ENCODE measurements at regions not wholly inside any gene's neighbourhood (a gene's known extent, or its start where the extent isn't known, plus 50 kb on each side); places are given as distances from the start of the nearest gene placed in this dataset.

DNA sequence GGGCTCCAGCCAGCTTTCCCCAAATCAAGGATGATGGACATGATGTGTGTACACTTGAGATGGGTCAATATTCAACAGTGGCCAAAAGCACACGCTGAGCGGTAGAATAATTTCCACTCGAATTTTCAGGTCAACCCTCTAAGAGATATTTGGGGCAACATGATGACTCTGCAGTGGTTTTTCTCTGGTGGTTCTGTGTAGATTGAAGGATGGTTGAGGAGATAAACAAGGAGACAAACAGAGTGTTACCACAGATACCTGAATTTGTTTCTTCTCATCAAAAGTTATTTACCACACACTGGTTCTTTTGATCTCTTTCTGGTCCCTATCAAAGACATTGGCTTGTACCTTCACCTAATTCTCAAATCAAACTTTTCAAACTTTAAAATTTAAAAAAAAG is 242.0 kb downstream of the ETS1 start:
- no peak overlapping the region for H3K27ac ChIP-seq (ENCODE audit: low read depth, low read length)
- no peaks in the 10 kb centered on the region for H3K27me3 ChIP-seq (ENCODE audit: control insufficient read depth, low read length)
- no peaks in the 10 kb centered on the region for H3K36me3 ChIP-seq (ENCODE audit: control insufficient read depth, low read length)
- H3K79me2 ChIP-seq (ENCODE audit: control insufficient read depth, low read length): no peaks in the 10 kb centered on the region
- no peak for TF ChIP-seq CTCF (IDR thresholded peaks at IDR 0.05; ENCODE audit: low read depth, low read length, poor library complexity, severe bottlenecking)
- no peak for TF ChIP-seq EZH2phosphoT487 (IDR thresholded peaks at IDR 0.05; ENCODE audit: borderline replicate concordance, low read length)
- no peaks in the 10 kb centered on the region for H3F3A ChIP-seq (ENCODE audit: control insufficient read depth, insufficient read depth)
- H3K4me1 ChIP-seq (ENCODE audit: control insufficient read depth, low read length): peaks cover 13% of the 10 kb centered on the region
- H3K4me2 ChIP-seq (ENCODE audit: low read length): no peak overlapping the region
- H3K9me2 ChIP-seq (replicated peaks; ENCODE audit: control insufficient read depth, low read length): no peaks in the 10 kb centered on the region
- no peak overlapping the region for H3K4me3 ChIP-seq (ENCODE audit: low read length)
- H3K9me3 ChIP-seq (ENCODE audit: control insufficient read depth, insufficient read depth, low read length): no peaks in the 10 kb centered on the region
- no peaks in the 10 kb centered on the region for H4K20me1 ChIP-seq (ENCODE audit: control insufficient read depth, insufficient read depth, low read depth, low read length)

DNA sequence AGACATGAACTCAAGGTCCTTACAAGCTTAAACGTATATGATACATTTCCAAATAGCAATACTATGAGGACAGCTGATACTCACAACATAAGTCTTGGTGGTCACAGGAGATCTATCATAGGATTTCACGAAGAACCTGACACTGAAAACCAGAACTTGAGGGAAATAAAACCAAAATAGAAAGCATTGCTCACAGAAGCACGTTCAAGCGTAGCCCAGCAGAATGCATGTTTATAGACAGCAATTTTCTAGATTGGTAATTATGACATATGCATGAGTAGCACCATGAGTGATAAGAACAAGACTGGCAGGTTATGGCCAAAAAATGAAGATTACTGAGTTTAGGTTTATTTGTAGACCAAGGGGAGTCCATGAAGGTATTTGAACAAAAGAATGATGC is 243.5 kb downstream of the ETS1 start:
- Histone ChIP-seq H3K27me3 (ENCODE audit: control insufficient read depth, low read length) (no peaks in the 10 kb centered on the region), H3K9me2 (replicated peaks; ENCODE audit: control insufficient read depth, low read length) (no peaks in the 10 kb centered on the region), H3F3A (ENCODE audit: control insufficient read depth, insufficient read depth) (no peaks in the 10 kb centered on the region), H4K20me1 (ENCODE audit: control insufficient read depth, insufficient read depth, low read depth, low read length) (no peaks in the 10 kb centered on the region), H3K4me2 (ENCODE audit: low read length) (no peak overlapping the region), H3K27ac (ENCODE audit: low read depth, low read length) (no peak overlapping the region), H3K79me2 (ENCODE audit: control insufficient read depth, low read length) (no peaks in the 10 kb centered on the region), H3K4me3 (ENCODE audit: low read length) (no peak overlapping the region), H3K36me3 (ENCODE audit: control insufficient read depth, low read length) (no peaks in the 10 kb centered on the region), H3K9me3 (ENCODE audit: control insufficient read depth, insufficient read depth, low read length) (no peaks in the 10 kb centered on the region), H3K4me1 (ENCODE audit: control insufficient read depth, low read length) (peaks cover 8% of the 10 kb centered on the region)
- TF ChIP-seq EZH2phosphoT487 (IDR thresholded peaks at IDR 0.05; ENCODE audit: borderline replicate concordance, low read length): no peak
- no peak for TF ChIP-seq CTCF (IDR thresholded peaks at IDR 0.05; ENCODE audit: low read depth, low read length, poor library complexity, severe bottlenecking)

DNA sequence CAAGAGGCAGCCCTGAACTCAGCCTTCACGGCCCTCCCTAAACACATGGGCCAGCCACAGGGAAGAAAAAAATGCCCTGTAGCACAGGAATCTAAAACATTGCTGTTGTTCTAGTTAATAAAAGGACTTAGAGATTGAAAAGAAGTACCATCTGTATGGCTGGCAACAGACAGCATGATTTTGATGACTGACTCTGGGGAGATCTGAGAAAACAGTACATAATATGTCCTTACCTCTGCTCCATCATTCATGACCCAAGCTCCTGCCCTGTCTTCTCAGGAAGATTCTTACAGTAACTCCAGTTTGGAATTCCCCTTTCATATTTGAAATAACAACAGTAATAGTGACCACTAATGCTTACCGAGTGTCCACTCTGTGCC is 244.2 kb downstream of the ETS1 start:
- H3F3A ChIP-seq (ENCODE audit: control insufficient read depth, insufficient read depth): no peaks in the 10 kb centered on the region
- no peaks in the 10 kb centered on the region for H3K9me2 ChIP-seq (replicated peaks; ENCODE audit: control insufficient read depth, low read length)
- H3K9me3 ChIP-seq (ENCODE audit: control insufficient read depth, insufficient read depth, low read length): no peaks in the 10 kb centered on the region
- H3K36me3 ChIP-seq (ENCODE audit: control insufficient read depth, low read length): no peaks in the 10 kb centered on the region
- H4K20me1 ChIP-seq (ENCODE audit: control insufficient read depth, insufficient read depth, low read depth, low read length): no peaks in the 10 kb centered on the region
- TF ChIP-seq CTCF (IDR thresholded peaks at IDR 0.05; ENCODE audit: low read depth, low read length, poor library complexity, severe bottlenecking) (no peak), EZH2phosphoT487 (IDR thresholded peaks at IDR 0.05; ENCODE audit: borderline replicate concordance, low read length) (no peak)
- H3K27me3 ChIP-seq (ENCODE audit: control insufficient read depth, low read length): no peaks in the 10 kb centered on the region
- H3K4me1 ChIP-seq (ENCODE audit: control insufficient read depth, low read length): peaks cover 8% of the 10 kb centered on the region
- no peak overlapping the region for H3K27ac ChIP-seq (ENCODE audit: low read depth, low read length)
- H3K79me2 ChIP-seq (ENCODE audit: control insufficient read depth, low read length): no peaks in the 10 kb centered on the region
- no peak overlapping the region for H3K4me2 ChIP-seq (ENCODE audit: low read length)
- H3K4me3 ChIP-seq (ENCODE audit: low read length): no peak overlapping the region

All from DOHH2 (cell line).